ENCODE measurements at regions not wholly inside any gene's neighbourhood (a gene's known extent, or its start where the extent isn't known, plus 50 kb on each side); places are given as distances from the start of the nearest gene placed in this dataset.

DNA sequence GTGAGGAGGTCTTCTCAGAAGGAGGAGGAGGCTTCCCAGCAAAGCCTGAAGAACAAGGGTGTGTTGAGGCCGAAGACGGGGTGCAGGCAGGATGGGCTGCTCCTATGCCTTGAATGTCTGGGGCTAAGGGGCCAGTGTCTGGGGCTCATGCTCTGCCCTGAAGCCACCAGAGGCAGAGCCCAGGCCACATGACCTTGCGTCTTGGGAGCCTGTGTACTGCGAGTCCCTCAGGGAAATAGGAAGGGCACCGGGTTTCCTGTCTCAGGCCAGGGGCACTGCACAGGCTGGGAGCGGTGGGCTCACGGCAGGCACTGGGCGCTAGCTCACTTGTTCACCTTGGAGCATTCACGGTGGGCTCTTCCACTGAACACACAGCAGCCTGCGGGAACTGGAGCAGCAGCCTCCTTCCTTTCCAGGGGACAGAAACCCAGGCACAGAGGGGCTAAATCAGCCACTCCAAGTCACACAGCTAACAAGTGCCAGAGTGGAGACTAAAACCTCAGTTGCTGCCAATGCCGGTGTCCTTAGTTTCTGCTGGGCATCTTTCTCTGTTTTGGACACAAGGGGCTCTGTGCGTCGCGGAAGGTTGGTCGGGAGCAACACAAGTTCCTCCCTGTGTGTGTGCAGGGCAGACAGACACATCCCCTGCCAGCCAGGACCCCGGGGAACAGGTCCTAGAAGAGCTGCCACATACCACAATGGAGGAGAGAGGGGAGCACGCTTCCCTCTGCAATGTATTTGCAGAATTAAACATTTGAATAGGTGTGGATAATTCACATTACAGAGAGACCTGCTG is 104.8 kb upstream of the C1orf174 start:
- Histone ChIP-seq H3K27ac (ENCODE audit: low read depth in 2 of 2, low read length in 2 of 2) (no peak overlapping the region), H3K9me3 (ENCODE audit: control insufficient read depth in 2 of 3, insufficient read depth in 1 of 3, low read length in 3 of 3) (no peaks in the 10 kb centered on the region), H3K4me1 (ENCODE audit: control insufficient read depth in 2 of 3, insufficient read depth in 2 of 3, low read depth in 1 of 3, low read length in 3 of 3) (no peaks in the 10 kb centered on the region), H3K27me3 (ENCODE audit: control insufficient read depth, insufficient read depth, low read length) (no peaks in the 10 kb centered on the region), H3K4me3 (ENCODE audit: low read length in 3 of 3) (no peak overlapping the region), H3K36me3 (ENCODE audit: control insufficient read depth in 2 of 3, insufficient read depth in 3 of 3, low read length in 3 of 3) (no peaks in the 10 kb centered on the region), H3K9ac (ENCODE audit: low read length in 3 of 3) (no peak overlapping the region)
- intact Hi-C loops (cut with DNase I) = no loop called here
- TF ChIP-seq, protein P1, sequence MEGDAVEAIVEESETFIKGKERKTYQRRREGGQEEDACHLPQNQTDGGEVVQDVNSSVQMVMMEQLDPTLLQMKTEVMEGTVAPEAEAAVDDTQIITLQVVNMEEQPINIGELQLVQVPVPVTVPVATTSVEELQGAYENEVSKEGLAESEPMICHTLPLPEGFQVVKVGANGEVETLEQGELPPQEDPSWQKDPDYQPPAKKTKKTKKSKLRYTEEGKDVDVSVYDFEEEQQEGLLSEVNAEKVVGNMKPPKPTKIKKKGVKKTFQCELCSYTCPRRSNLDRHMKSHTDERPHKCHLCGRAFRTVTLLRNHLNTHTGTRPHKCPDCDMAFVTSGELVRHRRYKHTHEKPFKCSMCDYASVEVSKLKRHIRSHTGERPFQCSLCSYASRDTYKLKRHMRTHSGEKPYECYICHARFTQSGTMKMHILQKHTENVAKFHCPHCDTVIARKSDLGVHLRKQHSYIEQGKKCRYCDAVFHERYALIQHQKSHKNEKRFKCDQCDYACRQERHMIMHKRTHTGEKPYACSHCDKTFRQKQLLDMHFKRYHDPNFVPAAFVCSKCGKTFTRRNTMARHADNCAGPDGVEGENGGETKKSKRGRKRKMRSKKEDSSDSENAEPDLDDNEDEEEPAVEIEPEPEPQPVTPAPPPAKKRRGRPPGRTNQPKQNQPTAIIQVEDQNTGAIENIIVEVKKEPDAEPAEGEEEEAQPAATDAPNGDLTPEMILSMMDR (IDR thresholded peaks at IDR 0.05; ENCODE audit: borderline replicate concordance, extremely low read depth, insufficient read depth) = no peak
- FAIRE-seq (no peak), DNase-seq (peak in 1 of 5 donors; percentile 54)

DNA sequence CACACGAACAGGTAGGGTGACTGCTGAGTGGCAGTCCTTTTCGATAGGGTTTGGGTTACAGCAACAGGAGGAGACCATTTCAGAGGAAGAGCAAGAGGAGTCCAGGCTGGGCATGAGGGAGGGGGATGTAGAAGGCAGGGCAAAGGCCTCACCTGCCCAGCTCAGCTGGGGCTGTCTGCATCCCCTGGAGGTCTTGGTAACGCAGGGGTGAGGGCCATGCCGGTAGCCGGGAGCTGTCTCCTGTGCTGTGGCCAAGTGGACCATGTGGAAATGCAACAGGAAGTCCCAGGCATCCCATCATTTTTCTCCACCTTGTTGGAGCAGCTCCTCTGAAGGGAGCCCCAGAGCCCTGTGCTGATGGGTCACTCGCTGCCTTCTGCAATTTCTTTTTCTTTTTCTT is 105.4 kb upstream of the C1orf174 start:
- TF ChIP-seq, protein P1 (IDR thresholded peaks at IDR 0.05; ENCODE audit: borderline replicate concordance, extremely low read depth, insufficient read depth) = no peak
- Histone ChIP-seq H3K9ac (ENCODE audit: low read length in 3 of 3) (no peak overlapping the region), H3K4me1 (ENCODE audit: control insufficient read depth in 2 of 3, insufficient read depth in 2 of 3, low read depth in 1 of 3, low read length in 3 of 3) (no peaks in the 10 kb centered on the region), H3K27ac (ENCODE audit: low read depth in 2 of 2, low read length in 2 of 2) (no peak overlapping the region), H3K27me3 (ENCODE audit: control insufficient read depth, insufficient read depth, low read length) (no peaks in the 10 kb centered on the region), H3K4me3 (ENCODE audit: low read length in 3 of 3) (no peak overlapping the region), H3K36me3 (ENCODE audit: control insufficient read depth in 2 of 3, insufficient read depth in 3 of 3, low read length in 3 of 3) (no peaks in the 10 kb centered on the region), H3K9me3 (ENCODE audit: control insufficient read depth in 2 of 3, insufficient read depth in 1 of 3, low read length in 3 of 3) (no peaks in the 10 kb centered on the region)
- intact Hi-C loops (cut with DNase I) = no loop called here
- FAIRE-seq (no peak), DNase-seq (no peak)

DNA sequence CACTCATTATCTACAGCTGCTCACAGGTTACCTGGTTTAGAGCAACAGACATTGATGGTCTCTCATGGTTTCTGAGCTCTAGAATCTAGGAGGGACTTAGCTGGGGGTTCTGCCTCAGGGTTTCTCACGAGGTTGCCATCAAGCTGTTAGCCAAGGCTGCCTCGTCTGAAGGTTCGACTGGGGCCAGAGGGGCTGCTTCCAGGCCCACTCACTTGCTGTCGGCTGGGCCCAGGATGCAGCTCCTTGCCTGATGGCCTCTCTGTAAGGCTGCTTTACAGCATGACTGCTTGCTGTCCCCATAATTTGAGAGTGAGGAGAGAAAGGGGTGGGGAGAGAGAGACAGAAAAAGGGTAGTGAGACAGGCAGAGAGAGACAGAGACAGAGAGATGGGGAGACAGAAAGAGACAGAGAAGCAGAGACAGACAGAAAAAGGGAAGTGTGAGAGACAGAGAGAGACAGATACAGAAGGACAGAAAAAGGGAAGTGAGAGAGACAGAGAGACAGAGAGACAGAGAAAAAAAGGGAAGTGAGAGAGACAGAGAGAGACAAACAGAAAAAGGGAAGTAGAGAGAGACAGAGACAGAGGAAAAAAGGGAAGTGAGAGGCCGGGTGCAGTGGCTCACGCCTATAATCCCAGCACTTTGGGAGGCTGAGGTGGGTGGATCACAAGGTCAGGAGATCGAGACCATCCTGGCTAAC is 106.8 kb upstream of the C1orf174 start:
- Histone ChIP-seq H3K36me3 (ENCODE audit: control insufficient read depth in 2 of 3, insufficient read depth in 3 of 3, low read length in 3 of 3) (no peaks in the 10 kb centered on the region), H3K27me3 (ENCODE audit: control insufficient read depth, insufficient read depth, low read length) (no peaks in the 10 kb centered on the region), H3K27ac (ENCODE audit: low read depth in 2 of 2, low read length in 2 of 2) (no peak overlapping the region), H3K4me3 (ENCODE audit: low read length in 3 of 3) (no peak overlapping the region), H3K9me3 (ENCODE audit: control insufficient read depth in 2 of 3, insufficient read depth in 1 of 3, low read length in 3 of 3) (no peaks in the 10 kb centered on the region), H3K9ac (ENCODE audit: low read length in 3 of 3) (no peak overlapping the region), H3K4me1 (ENCODE audit: control insufficient read depth in 2 of 3, insufficient read depth in 2 of 3, low read depth in 1 of 3, low read length in 3 of 3) (no peaks in the 10 kb centered on the region)
- DNase-seq (no peak), FAIRE-seq (no peak)
- intact Hi-C loops (cut with DNase I) = no loop called here
- TF ChIP-seq, protein P1 (IDR thresholded peaks at IDR 0.05; ENCODE audit: borderline replicate concordance, extremely low read depth, insufficient read depth) = no peak

Data from kidney (tissue), 13 donors.